C4-2B (cell line): ENCODE measurements at regions not wholly inside any gene's neighbourhood (a gene's known extent, or its start where the extent isn't known, plus 50 kb on each side); places are given as distances from the start of the nearest gene placed in this dataset.
"Not testable (repeated sequence)": the region's sequence is repeated elsewhere in the genome, so short reads cannot be mapped to it uniquely, and the experiment has no call there.

Experiments
- CTCF ChIP-seq: fragments of 450-650 bp; conservative IDR thresholded peaks from 2 replicates; pipeline ENCODE4 v1.5.1; 2017; ENCODE audit warnings: mild to moderate bottlenecking
- ZFX ChIP-seq: fragments of 450-650 bp; IDR thresholded peaks from 2 replicates; pipeline ENCODE4 v1.6.1; 2017

- TF ChIP-seq CTCF, ZFX: not testable (repeated sequence)
These were observed 610.0 kb upstream of the NRG3 start for GRCh38 chr10:81264991-81265390.
